ENCODE measurements at regions not wholly inside any gene's neighbourhood (a gene's known extent, or its start where the extent isn't known, plus 50 kb on each side); places are given as distances from the start of the nearest gene placed in this dataset.

DNA sequence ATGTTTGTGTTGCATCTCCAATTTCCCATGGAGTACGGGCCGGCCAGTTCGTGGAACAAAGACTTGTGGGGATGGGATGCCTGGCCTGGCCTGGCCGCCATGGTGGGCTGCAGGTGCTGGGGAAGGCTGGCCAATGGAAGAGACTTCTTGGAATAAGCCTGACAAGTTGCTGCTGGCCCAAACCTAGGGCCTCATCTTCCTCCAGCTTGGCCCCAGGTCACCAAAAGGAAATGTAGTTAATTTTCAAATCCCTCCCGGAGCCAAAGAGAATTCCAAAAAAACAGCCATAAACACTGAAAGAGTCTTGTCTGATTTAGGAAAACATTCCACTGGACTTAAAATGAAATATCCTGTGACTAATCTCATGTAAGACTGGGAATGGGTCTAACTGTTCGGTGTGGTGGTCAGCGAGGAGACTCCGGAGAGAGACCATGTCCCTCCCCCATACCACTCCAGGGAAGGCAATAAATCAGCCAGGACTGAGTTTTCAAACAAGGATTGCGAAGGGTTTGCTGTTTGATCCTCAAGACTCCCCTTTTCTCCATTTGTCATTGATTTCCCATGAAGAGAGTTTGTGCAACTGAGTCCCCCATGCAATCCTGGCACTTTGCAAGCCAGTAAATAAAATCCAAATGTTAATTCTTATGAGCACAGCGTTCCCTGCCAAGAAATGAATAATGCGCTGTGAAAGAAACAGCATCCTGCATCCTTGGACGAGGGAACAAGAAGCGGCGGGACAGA lies 128.7 kb upstream of the HABP2 start:
- Histone ChIP-seq H3K9me3 (peaks cover 0 to 18% (median 3%) of the 10 kb centered on the region in 4 donors), H3K27me3 (no peaks in the 10 kb centered on the region), H3K4me3 (no peak overlapping the region), H3K36me3 (no peaks in the 10 kb centered on the region), H3K27ac (peak overlapping the region in 1 of 4 donors; percentile 17), H3K4me1 (peaks cover 0 to 17% (median 3%) of the 10 kb centered on the region in 4 donors)
- peak in 1 of 2 donors; percentile 34 for DNase-seq (ENCODE audit: low spot score in 2 of 2)
- TF ChIP-seq, protein P1, sequence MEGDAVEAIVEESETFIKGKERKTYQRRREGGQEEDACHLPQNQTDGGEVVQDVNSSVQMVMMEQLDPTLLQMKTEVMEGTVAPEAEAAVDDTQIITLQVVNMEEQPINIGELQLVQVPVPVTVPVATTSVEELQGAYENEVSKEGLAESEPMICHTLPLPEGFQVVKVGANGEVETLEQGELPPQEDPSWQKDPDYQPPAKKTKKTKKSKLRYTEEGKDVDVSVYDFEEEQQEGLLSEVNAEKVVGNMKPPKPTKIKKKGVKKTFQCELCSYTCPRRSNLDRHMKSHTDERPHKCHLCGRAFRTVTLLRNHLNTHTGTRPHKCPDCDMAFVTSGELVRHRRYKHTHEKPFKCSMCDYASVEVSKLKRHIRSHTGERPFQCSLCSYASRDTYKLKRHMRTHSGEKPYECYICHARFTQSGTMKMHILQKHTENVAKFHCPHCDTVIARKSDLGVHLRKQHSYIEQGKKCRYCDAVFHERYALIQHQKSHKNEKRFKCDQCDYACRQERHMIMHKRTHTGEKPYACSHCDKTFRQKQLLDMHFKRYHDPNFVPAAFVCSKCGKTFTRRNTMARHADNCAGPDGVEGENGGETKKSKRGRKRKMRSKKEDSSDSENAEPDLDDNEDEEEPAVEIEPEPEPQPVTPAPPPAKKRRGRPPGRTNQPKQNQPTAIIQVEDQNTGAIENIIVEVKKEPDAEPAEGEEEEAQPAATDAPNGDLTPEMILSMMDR (IDR thresholded peaks at IDR 0.05) = no peak
- TF ChIP-seq POLR2A (IDR thresholded peaks at IDR 0.05) (no peak), EP300 (IDR thresholded peaks at IDR 0.05) (no peak)
- 59 to 65% methylated on average over 14 of the region's 14 CpGs for WGBS, 2 donors

DNA sequence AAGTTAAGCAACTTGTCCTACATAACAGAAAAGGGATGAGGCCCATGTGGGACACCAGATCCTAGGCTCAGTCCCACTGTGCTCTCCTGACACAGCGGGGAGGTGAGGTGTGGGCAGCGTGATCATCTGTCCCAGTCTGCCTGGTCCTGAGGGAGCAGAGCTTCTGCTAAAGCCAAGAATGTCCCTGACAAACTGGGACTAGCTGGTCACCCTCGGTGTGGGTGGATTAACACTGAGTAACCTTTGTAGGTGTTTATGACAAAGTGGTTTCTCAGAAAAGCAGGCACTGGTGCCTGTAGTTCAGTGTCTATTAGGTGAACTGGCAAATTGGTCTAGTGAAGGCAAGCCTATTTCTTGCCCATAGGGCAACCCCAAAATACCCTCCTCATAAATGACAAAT lies 127.8 kb upstream of the HABP2 start:
- no peak overlapping the region for H3K27ac ChIP-seq
- no peaks in the 10 kb centered on the region for H3K27me3 ChIP-seq
- WGBS, 2 donors = 66 to 93% methylated on average over 3 of the region's 3 CpGs
- no peaks in the 10 kb centered on the region for H3K36me3 ChIP-seq
- DNase-seq (ENCODE audit: low spot score in 2 of 2) = no peak
- H3K4me1 ChIP-seq = peaks cover 0 to 17% (median 3%) of the 10 kb centered on the region in 4 donors
- no peak overlapping the region for H3K4me3 ChIP-seq
- H3K9me3 ChIP-seq = peaks cover 0 to 11% (median 0%) of the 10 kb centered on the region in 4 donors
- TF ChIP-seq POLR2A (IDR thresholded peaks at IDR 0.05) (no peak), EP300 (IDR thresholded peaks at IDR 0.05) (no peak)
- TF ChIP-seq, protein P1 (IDR thresholded peaks at IDR 0.05) = no peak

DNA sequence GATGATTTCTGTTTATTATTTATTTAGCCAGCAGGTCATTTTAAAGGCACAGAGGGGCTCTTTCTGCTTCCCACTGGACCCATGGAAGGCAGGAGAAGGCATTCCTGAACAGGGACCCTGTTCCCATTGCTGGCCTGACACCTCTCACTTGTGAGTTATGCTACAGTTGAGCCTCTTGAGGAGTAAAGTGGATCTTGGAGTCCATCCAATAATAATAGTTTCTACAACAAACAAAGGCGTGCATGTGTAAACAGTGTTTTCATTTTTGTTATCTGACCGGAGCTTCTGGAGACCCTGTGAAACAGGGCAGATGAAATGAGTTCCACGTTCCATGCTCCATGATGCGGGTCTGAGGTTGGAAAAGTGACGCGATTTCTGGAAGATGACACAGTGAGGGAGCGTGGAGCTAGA lies 127.3 kb upstream of the HABP2 start:
- H3K4me1 ChIP-seq = peaks cover 0 to 17% (median 3%) of the 10 kb centered on the region in 4 donors
- DNase-seq (ENCODE audit: low spot score in 2 of 2) = no peak
- peaks cover 0 to 8% (median 0%) of the 10 kb centered on the region in 4 donors for H3K9me3 ChIP-seq
- no peaks in the 10 kb centered on the region for H3K36me3 ChIP-seq
- 63 to 65% methylated on average over 7 of the region's 7 CpGs for WGBS, 2 donors
- no peak overlapping the region for H3K27ac ChIP-seq
- H3K4me3 ChIP-seq = no peak overlapping the region
- no peaks in the 10 kb centered on the region for H3K27me3 ChIP-seq
- TF ChIP-seq, protein P1 (IDR thresholded peaks at IDR 0.05) = no peak
- no peak for TF ChIP-seq EP300 (IDR thresholded peaks at IDR 0.05)
- TF ChIP-seq POLR2A (IDR thresholded peaks at IDR 0.05) = no peak

DNA sequence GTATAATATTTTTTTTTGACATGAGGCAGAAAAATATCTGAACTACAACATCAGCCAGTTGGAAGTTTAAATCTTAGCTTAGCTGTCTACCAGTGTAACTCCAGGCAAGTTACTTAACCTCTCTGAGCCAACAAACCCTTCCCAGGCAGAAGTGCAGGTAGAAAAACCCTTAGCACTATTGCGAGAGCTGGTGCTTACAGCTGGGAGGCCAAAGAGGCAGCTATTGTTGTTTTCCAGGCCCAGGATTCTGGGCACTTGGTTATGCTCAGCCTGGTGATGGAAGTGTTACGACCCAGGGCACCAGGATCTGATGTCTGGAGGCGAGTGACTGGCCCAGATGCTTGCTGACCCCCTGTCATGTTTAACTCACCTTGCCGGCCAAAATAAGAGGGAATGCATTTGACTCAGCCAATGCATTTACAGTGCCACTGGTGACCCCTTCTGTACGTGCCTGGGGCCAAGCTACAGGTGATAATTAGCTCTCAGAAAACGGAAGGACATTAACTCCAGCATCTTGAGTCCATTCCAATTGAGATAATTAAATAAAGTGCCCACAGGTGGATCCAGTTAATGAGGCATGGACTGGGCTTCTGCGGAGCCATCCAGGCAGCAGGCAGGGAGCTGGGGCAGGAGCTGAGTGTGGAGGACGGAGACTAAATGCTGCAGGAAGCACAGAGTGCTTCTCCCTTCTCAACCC lies 126.5 kb upstream of the HABP2 start:
- WGBS, 2 donors = 78 to 86% methylated on average over 8 of the region's 8 CpGs
- no peak for DNase-seq (ENCODE audit: low spot score in 2 of 2)

More for the DNA sequence above, 126.5 kb upstream of the HABP2 start:
- Histone ChIP-seq H3K9me3 (peaks cover 0 to 8% (median 0%) of the 10 kb centered on the region in 4 donors), H3K27ac (no peak overlapping the region), H3K4me3 (no peak overlapping the region), H3K27me3 (no peaks in the 10 kb centered on the region), H3K4me1 (peaks cover 0 to 17% (median 3%) of the 10 kb centered on the region in 4 donors), H3K36me3 (no peaks in the 10 kb centered on the region)
- TF ChIP-seq POLR2A (IDR thresholded peaks at IDR 0.05) (no peak), EP300 (IDR thresholded peaks at IDR 0.05) (no peak)
- TF ChIP-seq, protein P1 (IDR thresholded peaks at IDR 0.05) = no peak

Data from tibial nerve (tissue), 4 donors.